HG03159 (cell line): ENCODE measurements at regions not wholly inside any gene's neighbourhood (a gene's known extent, or its start where the extent isn't known, plus 50 kb on each side); places are given as distances from the start of the nearest gene placed in this dataset.
A peak's percentile ranks its signal among the peaks of the same experiment; 100 is the strongest.
"Not testable (repeated sequence)": the region's sequence is repeated elsewhere in the genome, so short reads cannot be mapped to it uniquely, and the experiment has no call there.

Experiments used
- ATAC-seq: cut with Tn5 transposase; IDR thresholded peaks from one replicate; pipeline ENCODE4 v1.9.1; 2021; ENCODE audit warnings: mild to moderate bottlenecking, moderate library complexity; ENCODE audit not compliant: unreplicated experiment

DNA sequence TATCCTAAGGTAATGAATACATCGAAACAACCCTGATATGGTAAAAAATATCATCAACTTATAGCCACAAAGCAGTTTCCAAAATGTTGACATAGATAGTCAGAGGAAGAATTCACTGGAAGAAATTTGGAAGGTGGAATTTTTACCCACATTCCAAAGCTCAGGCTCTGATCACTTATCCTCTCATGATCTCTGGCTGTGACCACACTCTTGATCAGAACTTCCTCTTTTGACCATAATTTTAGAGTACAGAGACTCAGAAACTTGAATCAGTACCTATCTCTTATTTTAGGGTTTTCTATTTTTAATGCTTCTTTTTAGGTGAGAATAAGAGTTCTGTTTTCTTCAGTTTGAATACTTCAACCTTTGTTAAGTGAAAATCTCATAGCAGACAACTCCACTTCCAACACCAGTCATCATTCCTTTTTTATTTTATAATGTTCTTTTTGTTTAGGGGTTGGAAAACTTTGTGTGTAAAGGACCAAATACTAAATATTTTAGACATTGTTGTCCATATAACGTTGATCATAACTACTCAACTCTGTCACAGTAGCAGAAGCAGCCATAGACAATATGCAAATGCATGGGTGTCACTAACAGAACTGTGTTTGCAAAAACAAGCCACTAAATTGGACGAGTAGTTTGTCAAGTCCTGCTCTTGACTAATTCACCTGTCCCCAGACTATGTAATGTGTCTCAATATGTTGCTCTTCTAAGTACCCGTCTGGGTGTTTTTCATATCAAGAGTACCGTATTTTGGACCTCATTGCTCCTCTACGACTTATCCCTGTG, 891.6 kb upstream of the CRIM1 start:
- no peak for ATAC-seq

- no peak for ATAC-seq
These were observed 893.2 kb upstream of the CRIM1 start for GRCh38 chr2:35462226-35462998.

GRCh38 chr2:35461406-35461805, 894.2 kb upstream of the CRIM1 start:
- no peak for ATAC-seq

- ATAC-seq: no peak
These were observed 900.5 kb upstream of the CRIM1 start for GRCh38 chr2:35454966-35455638.

- ATAC-seq: no peak
These were observed 907.8 kb upstream of the CRIM1 start for GRCh38 chr2:35447821-35448220.

DNA sequence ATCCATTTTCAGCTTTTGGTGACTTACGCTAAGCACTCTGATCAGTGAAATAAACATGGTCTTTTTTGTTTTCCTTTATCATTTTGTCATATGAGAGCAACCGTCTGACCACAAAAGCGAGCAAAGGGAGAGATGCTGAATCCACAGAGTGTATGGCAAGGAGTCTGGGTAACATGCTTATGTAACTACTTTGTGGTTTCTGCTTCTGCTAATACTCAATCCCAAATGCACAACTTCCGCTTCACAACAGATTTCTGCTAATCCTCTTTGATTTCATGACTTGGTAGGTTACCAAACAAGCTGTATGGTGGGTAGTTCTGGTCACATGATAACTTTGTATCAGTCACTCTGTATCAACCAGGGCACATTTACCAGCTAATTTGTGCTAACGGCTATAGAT, 908.4 kb upstream of the CRIM1 start:
- ATAC-seq: no peak

DNA sequence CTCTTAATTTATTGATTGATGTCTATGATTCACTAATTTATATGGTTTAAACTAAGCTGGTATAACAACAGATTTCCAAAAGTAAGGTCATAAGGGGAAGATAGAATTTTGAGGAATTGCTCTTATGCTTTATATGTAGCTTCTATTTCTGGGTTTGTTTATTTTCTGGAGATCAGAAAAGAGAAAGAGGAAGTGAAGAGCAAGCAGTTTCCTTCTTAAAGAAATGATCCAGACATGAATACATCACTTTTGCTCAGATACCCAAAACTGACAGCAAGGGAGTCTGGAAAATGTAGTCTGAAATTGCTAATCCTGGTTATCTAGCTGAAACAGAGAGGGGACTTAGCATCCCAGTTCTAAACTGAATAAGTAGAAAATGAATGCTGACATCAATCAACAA, 912.5 kb upstream of the CRIM1 start:
- ATAC-seq: no peak

DNA sequence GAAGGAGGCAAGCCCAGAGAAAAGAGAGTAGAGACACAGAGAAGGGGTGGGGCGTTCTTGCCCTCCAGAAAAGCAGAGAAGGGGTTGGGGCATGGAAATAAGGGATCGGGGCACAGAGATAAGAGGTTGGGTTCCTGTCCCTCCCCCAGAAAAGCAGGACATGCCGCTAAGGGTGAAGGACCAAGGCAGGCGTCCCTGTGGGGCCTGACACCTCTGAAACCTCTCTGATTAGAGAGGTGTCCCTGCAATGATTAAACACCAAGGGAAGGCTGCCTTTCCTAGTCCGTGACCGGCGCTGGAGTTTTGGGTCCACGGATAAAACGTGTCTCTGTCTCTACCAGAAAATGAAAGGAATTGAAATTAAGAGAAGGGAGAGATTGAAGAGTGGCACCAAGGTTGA, 914.0 kb upstream of the CRIM1 start:
- not testable (repeated sequence) for ATAC-seq

- not testable (repeated sequence) for ATAC-seq
These were observed 915.3 kb upstream of the CRIM1 start for GRCh38 chr2:35440308-35440707.

- ATAC-seq: not testable (repeated sequence)
These were observed 918.7 kb upstream of the CRIM1 start for GRCh38 chr2:35436893-35437292.

GRCh38 chr2:35428548-35428947, 927.0 kb upstream of the CRIM1 start:
- ATAC-seq: peak; percentile 84

DNA sequence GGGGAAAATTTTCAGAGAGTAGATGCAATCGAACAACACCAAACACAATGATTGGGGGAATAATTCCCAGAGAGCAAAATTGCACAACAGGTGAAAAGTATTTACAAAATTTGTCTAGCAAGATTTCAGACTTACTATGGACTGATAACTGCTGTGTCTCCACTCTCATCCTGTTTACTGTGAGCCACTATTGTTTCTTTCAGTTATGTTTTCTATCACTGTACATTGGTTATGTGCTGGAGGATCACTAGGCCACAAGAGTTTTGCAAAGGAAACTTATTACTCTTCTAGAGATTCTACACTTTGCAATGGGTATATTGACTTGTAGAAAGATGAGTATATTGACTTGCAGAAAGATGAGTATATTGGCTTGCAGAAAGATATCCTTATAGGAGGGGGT, 934.1 kb upstream of the CRIM1 start:
- ATAC-seq: no peak

- no peak for ATAC-seq
These were observed 938.3 kb upstream of the CRIM1 start for GRCh38 chr2:35417293-35417692.

DNA sequence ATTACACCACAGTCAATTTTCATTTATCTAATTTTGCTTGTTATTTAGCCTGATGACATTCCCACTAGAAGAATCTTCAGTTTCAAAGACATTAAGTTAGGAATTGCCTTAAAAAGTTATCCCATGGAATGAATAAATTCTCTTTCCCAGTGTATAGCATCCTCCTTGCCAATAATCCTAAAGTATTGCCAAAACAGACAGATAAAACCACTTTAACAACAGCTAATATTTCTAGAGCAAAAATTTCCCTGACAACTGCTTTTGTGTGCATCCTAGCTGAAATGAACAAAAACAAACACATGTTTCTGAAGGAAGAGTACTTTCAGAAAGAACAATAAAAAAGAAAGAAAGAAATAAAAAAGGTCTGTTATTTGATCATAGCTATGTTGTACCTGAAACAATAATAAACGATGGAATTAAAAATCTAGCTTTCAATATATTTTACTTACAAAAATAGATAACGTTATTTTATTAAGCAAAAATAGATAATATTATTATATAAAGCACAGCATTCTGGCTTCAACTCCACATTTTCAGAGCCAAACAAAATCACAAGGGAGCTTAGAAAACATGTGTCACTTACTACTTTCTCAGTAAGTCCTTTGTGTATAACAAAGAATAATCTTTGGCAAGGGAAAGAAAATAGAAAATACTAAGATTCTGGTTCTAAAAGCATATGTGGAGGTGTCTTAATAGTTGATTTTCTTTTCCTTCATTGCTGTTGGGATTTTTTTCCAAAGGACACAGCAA, 939.0 kb upstream of the CRIM1 start:
- no peak for ATAC-seq

- ATAC-seq: no peak
These were observed 939.6 kb upstream of the CRIM1 start for GRCh38 chr2:35415942-35416341.

- no peak for ATAC-seq
These were observed 940.3 kb upstream of the CRIM1 start for GRCh38 chr2:35415282-35415681.

DNA sequence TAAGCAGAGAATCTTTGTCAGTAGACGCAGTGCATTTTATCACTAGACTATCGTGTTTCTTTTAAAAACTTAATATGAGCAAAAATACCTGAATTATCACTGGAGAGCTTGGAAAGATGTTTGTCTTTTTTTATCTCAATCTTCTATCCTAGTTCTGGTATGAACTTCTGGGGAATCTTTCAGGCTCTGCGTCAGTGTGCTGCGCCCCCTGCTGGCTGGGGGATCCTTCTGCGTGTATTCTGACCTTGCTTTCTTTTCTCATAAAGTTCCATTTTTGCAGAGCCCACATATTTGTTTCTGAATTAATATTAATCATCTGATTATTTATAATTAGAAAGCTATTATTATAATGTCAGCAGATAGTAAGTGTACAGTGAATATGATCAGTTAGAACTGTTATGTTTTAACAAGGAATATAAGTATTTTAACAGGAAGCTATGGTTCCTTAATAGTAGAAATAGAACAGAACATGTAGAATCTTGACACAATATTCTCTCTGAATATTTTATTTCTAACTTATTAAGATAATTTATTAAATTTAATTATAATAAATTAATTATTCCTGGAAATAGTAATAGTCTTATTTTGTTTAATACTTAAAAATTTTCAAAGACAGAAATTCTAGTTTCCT, 945.0 kb upstream of the CRIM1 start:
- ATAC-seq: peak; percentile 88

- ATAC-seq: no peak
These were observed 945.8 kb upstream of the CRIM1 start for GRCh38 chr2:35409762-35410161.

GRCh38 chr2:35408320-35408719, 947.3 kb upstream of the CRIM1 start:
- ATAC-seq: no peak

GRCh38 chr2:35391736-35392442, 963.7 kb upstream of the CRIM1 start:
- no peak for ATAC-seq
